22Rv1 (cell line): ENCODE measurements at regions not wholly inside any gene's neighbourhood (a gene's known extent, or its start where the extent isn't known, plus 50 kb on each side); places are given as distances from the start of the nearest gene placed in this dataset.

ENCODE experiments used
- ZFX ChIP-seq: fragments of 450-650 bp; IDR thresholded peaks from 2 replicates; pipeline ENCODE4 v1.6.1; 2017; ENCODE audit warnings: antibody characterized with exemption, borderline replicate concordance
- TF ChIP-seq, protein P1 (sequence below): fragments of 450-650 bp; IDR thresholded peaks from 2 replicates; pipeline ENCODE4 v1.5.1; 2017; ENCODE audit warnings: mild to moderate bottlenecking

DNA sequence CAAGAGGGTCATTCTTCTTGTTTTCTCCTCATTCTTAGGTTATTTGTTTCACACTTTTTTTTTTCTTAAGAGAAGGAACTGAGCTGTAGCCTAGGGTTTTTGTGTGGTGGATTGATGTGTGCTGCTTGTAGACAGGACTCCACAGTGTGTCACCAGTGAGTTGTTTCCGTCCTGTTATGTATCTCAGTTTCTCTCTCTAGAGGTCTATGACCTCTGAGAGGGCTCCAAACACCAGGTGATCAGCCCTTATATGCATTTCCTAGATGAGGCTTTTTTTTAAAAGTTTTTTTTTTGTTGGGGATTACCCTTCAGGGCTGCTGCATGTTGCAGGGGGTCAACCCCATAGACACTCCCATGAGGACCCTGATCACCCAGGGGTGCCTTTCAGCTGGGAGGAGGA lies 124.2 kb upstream of the MAST4 start:
- TF ChIP-seq, protein P1, sequence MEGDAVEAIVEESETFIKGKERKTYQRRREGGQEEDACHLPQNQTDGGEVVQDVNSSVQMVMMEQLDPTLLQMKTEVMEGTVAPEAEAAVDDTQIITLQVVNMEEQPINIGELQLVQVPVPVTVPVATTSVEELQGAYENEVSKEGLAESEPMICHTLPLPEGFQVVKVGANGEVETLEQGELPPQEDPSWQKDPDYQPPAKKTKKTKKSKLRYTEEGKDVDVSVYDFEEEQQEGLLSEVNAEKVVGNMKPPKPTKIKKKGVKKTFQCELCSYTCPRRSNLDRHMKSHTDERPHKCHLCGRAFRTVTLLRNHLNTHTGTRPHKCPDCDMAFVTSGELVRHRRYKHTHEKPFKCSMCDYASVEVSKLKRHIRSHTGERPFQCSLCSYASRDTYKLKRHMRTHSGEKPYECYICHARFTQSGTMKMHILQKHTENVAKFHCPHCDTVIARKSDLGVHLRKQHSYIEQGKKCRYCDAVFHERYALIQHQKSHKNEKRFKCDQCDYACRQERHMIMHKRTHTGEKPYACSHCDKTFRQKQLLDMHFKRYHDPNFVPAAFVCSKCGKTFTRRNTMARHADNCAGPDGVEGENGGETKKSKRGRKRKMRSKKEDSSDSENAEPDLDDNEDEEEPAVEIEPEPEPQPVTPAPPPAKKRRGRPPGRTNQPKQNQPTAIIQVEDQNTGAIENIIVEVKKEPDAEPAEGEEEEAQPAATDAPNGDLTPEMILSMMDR: no peak
- no peak for TF ChIP-seq ZFX
